ENCODE measurements at regions not wholly inside any gene's neighbourhood (a gene's known extent, or its start where the extent isn't known, plus 50 kb on each side); places are given as distances from the start of the nearest gene placed in this dataset.

DNA sequence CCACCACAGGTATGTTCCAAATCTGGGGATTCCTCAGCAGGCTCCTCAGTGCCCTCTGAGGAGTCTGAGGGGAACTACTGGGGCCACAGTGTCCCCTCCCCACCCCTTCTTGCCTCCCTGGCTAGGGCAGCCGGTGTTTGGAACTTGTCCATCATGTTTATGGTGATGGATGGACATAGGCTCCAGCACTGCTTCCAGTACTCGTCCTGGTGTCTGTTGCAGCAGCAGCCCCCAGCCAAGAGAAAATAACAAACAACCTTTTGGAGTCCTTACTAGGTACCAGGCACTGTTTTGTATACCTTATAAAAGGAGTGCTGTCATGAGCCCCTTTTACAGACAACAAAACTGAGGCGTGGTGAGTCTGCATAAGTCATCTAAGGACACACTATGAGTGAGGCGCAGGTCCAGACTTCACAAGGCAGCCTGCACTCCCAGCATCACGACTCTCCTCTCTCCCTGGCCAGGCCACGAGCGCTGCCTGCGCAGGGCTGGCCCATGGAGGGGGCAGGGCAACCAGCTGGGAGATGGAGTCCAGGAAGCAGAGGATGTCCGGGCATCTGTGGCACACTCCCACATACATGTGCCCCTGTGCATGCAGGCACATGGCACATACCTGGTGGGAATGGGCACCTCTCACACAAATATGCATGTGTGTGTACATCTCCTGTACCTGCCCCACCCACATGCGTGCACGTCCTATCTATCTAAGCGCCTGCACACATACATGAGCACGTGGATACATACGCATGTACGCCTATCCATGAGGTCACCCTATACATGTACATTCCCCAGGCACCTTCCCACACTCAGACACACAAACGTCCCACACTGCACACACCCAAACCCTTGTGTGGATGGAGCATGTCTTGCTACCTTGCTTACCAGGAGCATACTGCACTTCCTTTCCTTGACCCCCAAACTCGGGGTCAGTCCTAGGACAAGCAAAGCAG lies 152.7 kb downstream of the VEGFA start:
- TF ChIP-seq POLR2AphosphoS5 (IDR thresholded peaks at IDR 0.05; ENCODE audit: low read depth, low read length), result no peak
- TF ChIP-seq SIN3A (IDR thresholded peaks at IDR 0.05; ENCODE audit: borderline replicate concordance, insufficient read depth, low read length), result no peak
- TF ChIP-seq, protein P1, sequence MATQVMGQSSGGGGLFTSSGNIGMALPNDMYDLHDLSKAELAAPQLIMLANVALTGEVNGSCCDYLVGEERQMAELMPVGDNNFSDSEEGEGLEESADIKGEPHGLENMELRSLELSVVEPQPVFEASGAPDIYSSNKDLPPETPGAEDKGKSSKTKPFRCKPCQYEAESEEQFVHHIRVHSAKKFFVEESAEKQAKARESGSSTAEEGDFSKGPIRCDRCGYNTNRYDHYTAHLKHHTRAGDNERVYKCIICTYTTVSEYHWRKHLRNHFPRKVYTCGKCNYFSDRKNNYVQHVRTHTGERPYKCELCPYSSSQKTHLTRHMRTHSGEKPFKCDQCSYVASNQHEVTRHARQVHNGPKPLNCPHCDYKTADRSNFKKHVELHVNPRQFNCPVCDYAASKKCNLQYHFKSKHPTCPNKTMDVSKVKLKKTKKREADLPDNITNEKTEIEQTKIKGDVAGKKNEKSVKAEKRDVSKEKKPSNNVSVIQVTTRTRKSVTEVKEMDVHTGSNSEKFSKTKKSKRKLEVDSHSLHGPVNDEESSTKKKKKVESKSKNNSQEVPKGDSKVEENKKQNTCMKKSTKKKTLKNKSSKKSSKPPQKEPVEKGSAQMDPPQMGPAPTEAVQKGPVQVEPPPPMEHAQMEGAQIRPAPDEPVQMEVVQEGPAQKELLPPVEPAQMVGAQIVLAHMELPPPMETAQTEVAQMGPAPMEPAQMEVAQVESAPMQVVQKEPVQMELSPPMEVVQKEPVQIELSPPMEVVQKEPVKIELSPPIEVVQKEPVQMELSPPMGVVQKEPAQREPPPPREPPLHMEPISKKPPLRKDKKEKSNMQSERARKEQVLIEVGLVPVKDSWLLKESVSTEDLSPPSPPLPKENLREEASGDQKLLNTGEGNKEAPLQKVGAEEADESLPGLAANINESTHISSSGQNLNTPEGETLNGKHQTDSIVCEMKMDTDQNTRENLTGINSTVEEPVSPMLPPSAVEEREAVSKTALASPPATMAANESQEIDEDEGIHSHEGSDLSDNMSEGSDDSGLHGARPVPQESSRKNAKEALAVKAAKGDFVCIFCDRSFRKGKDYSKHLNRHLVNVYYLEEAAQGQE (IDR thresholded peaks at IDR 0.05; ENCODE audit: insufficient read depth in 1 of 2, low read depth in 2 of 2, low read length in 2 of 2), result no peak
- no peak for TF ChIP-seq TAF1 (IDR thresholded peaks at IDR 0.05; ENCODE audit: borderline replicate concordance, insufficient read depth, low read length)
- no peak for TF ChIP-seq FOXP2 (optimal IDR thresholded peaks at IDR 0.05; ENCODE audit: borderline replicate concordance, extremely low read depth, extremely low read length, insufficient read depth)

DNA sequence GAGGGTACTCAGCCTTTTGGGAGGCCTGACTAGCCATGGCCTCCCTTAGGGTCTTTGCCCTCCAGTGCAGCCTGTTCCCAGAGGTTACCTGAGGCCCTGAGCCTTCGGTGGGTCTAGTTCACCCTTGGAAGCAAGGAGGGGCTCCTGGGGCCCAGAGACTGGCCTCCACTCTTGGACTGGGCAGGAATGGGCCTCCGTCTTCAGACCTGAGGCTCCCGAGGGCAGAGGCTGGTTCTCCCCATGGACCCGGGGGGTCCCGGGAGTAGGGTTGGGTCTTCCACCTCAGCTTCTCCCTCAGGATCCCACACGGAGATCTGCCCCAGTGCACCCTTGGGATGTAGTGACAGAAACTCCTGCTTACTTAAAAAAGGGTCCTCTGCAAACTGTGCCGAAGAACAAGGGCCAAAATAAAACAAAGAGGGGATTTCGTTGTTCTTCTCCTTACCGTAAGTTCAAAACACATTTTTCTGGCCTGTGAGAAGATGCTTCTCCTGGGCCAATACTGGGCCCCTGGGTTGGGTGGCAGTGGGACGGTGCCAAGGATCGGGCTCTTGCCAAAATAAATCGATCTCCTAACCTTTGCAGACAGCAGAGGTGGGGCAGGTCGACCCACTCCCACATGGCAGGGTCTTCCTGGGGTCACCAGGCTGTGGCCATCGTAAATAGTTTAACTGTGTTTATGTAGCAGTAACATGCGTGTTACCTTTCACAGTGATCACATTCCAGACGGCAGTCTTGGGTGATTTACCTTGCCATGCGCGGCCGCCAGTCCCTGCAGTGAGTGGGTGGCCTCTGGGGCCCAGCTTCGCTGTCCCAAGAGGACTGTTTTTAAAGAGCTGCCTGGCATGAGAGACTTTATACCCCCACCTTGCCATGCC lies 151.8 kb downstream of the VEGFA start:
- TF ChIP-seq, protein P1 (IDR thresholded peaks at IDR 0.05; ENCODE audit: insufficient read depth in 1 of 2, low read depth in 2 of 2, low read length in 2 of 2), result no peak
- TF ChIP-seq TAF1 (IDR thresholded peaks at IDR 0.05; ENCODE audit: borderline replicate concordance, insufficient read depth, low read length), result no peak
- TF ChIP-seq FOXP2 (optimal IDR thresholded peaks at IDR 0.05; ENCODE audit: borderline replicate concordance, extremely low read depth, extremely low read length, insufficient read depth), result no peak
- no peak for TF ChIP-seq POLR2AphosphoS5 (IDR thresholded peaks at IDR 0.05; ENCODE audit: low read depth, low read length)
- no peak for TF ChIP-seq SIN3A (IDR thresholded peaks at IDR 0.05; ENCODE audit: borderline replicate concordance, insufficient read depth, low read length)

DNA sequence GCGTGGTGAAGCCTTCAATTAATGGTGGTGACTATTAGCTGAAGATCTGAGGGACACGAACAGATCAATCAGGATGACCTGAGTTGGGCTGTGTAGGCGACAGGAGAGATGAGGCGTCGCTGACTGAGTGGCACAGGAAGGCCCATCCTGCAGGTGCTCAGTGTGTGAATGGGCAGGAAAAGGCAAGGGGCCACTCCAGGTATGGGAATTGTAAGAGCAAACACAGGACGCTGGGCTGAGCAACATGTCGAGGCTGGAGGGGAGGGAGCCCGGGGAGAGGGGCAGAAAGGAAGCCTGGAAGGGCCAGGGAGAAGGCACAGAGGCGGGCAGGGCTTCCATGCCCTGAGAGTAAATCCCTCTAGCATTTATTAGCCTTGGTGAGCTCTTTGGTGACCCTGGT lies 151.0 kb downstream of the VEGFA start:
- TF ChIP-seq TAF1 (IDR thresholded peaks at IDR 0.05; ENCODE audit: borderline replicate concordance, insufficient read depth, low read length) (no peak), POLR2AphosphoS5 (IDR thresholded peaks at IDR 0.05; ENCODE audit: low read depth, low read length) (no peak), SIN3A (IDR thresholded peaks at IDR 0.05; ENCODE audit: borderline replicate concordance, insufficient read depth, low read length) (no peak), FOXP2 (optimal IDR thresholded peaks at IDR 0.05; ENCODE audit: borderline replicate concordance, extremely low read depth, extremely low read length, insufficient read depth) (no peak)
- TF ChIP-seq, protein P1 (IDR thresholded peaks at IDR 0.05; ENCODE audit: insufficient read depth in 1 of 2, low read depth in 2 of 2, low read length in 2 of 2), result no peak

DNA sequence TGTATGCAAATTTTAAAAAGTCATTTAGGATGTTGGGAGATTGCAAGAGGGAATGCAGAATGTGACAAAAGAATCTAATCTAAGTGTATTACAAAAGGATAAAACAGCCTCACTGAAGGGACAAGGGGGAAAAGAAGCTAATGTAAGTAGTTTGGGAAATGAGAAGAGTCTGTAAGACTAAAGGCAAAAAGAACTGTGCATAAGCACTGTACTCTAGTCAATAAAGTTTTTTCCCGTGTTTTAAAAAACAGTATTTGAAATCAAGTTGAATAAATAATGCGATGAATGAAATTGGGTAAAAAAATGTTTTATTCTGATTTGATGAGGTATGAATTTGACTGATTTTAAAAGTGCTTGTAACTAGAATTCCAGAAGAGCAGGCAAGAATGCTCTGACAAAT lies 149.8 kb downstream of the VEGFA start:
- no peak for TF ChIP-seq TAF1 (IDR thresholded peaks at IDR 0.05; ENCODE audit: borderline replicate concordance, insufficient read depth, low read length)

DNA sequence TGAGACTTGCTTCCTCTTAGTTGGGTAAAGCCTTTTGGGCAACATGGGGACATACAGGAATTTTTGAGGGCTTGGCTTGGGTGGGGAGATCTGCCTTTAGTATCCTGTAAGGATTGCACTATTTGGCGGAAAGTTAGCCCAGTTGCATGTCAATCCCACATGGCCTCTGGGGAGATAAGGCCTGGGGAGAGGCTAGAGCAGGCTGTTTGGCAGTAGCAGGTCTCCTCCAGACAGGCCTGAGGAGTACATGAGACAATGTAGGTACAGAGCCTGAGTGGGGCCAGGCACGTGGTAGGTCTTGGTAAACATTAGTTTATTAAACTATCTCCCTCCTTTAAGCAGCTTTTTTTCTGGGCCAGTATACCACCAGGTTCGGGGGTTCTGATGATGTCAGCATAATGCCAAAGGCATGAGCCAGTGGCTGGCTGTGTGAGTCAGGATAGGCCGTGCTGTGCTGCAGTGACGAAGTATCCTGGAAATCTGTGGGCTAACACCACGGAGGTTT lies 147.9 kb downstream of the VEGFA start:
- no peak for TF ChIP-seq TAF1 (IDR thresholded peaks at IDR 0.05; ENCODE audit: borderline replicate concordance, insufficient read depth, low read length)
- TF ChIP-seq, protein P1 (IDR thresholded peaks at IDR 0.05; ENCODE audit: insufficient read depth in 1 of 2, low read depth in 2 of 2, low read length in 2 of 2), result no peak
- no peak for TF ChIP-seq FOXP2 (optimal IDR thresholded peaks at IDR 0.05; ENCODE audit: borderline replicate concordance, extremely low read depth, extremely low read length, insufficient read depth)
- TF ChIP-seq SIN3A (IDR thresholded peaks at IDR 0.05; ENCODE audit: borderline replicate concordance, insufficient read depth, low read length), result no peak
- TF ChIP-seq POLR2AphosphoS5 (IDR thresholded peaks at IDR 0.05; ENCODE audit: low read depth, low read length), result no peak

Measured in PFSK-1 (cell line).